Thoracic aorta (tissue), 2 donors: ENCODE measurements at regions not wholly inside any gene's neighbourhood (a gene's known extent, or its start where the extent isn't known, plus 50 kb on each side); places are given as distances from the start of the nearest gene placed in this dataset.

Source experiments
- ATAC-seq: fragments of 150-250 bp; one replicate; pipeline ENCODE4 v1.8.0; 2017; ENCODE audit warnings: low read depth; ENCODE audit not compliant: insufficient number of reproducible peaks, low FRiP score
- DNase-seq: peaks from one replicate; pipeline ENCODE4 v3.0.0-alpha.2; 2020; ENCODE audit warnings: low spot score
- H3K27ac ChIP-seq, 2 donors: fragments of 200-600 bp; sonication (generic); 1 replicate in 1 of 2; 2 replicates in 1 of 2; pipeline ENCODE4 v1.5.1; 2016; ENCODE audit warnings: mild to moderate bottlenecking in 2 of 2, moderate library complexity in 2 of 2
- H3K27me3 ChIP-seq: fragments of 200-600 bp; sonication (generic); replicated peaks from 2 replicates; pipeline ENCODE4 v1.6.0; 2016; ENCODE audit warnings: mild to moderate bottlenecking; ENCODE audit not compliant: insufficient read depth
- H3K36me3 ChIP-seq: fragments of 200-600 bp; sonication (generic); one replicate; pipeline ENCODE4 v1.5.1; 2016
- H3K4me1 ChIP-seq, 2 donors: fragments of 200-600 bp; sonication (generic); 1 replicate in 1 of 2; 2 replicates in 1 of 2; pipeline versions ENCODE4 v1.5.1 to v1.6.0; 2016; ENCODE audit warnings: low read depth in 2 of 2, mild to moderate bottlenecking in 1 of 2; ENCODE audit not compliant: control insufficient read depth in 1 of 2
- H3K4me3 ChIP-seq: fragments of 200-600 bp; sonication (generic); 2 replicates; pipeline ENCODE4 v1.5.1; 2016; ENCODE audit warnings: mild to moderate bottlenecking
- H3K9me3 ChIP-seq: fragments of 200-600 bp; sonication (generic); 2 replicates; pipeline ENCODE4 v1.5.1; 2016
- CTCF ChIP-seq: fragments of 200-600 bp; sonication (generic); IDR thresholded peaks from one replicate; pipeline ENCODE4 v1.5.1; 2019; ENCODE audit warnings: antibody characterized with exemption

- no peak for ATAC-seq
- H3K27ac ChIP-seq = no peak overlapping the region
- TF ChIP-seq CTCF = no peak
- no peaks in the 10 kb centered on the region for H3K36me3 ChIP-seq
- peaks cover 0 to 19% of the 10 kb centered on the region in 2 donors for H3K4me1 ChIP-seq
- DNase-seq = no peak
- no peaks in the 10 kb centered on the region for H3K27me3 ChIP-seq
- H3K4me3 ChIP-seq = no peak overlapping the region
- H3K9me3 ChIP-seq = no peaks in the 10 kb centered on the region
Observed at GRCh38 chr3:152623286-152623911, 211.5 kb upstream of the P2RY1 start.

GRCh38 chr3:152626226-152626625 is 208.7 kb upstream of the P2RY1 start:
- Histone ChIP-seq H3K4me1 (peaks cover 0 to 4% of the 10 kb centered on the region in 2 donors), H3K36me3 (no peaks in the 10 kb centered on the region), H3K27me3 (no peaks in the 10 kb centered on the region), H3K27ac (no peak overlapping the region), H3K4me3 (no peak overlapping the region), H3K9me3 (no peaks in the 10 kb centered on the region)
- no peak for TF ChIP-seq CTCF
- DNase-seq (no peak), ATAC-seq (no peak)

GRCh38 chr3:152628496-152628895 is 206.4 kb upstream of the P2RY1 start:
- Histone ChIP-seq H3K4me3 (no peak overlapping the region), H3K9me3 (no peaks in the 10 kb centered on the region), H3K36me3 (no peaks in the 10 kb centered on the region), H3K4me1 (no peaks in the 10 kb centered on the region), H3K27ac (no peak overlapping the region), H3K27me3 (no peaks in the 10 kb centered on the region)
- no peak for ATAC-seq
- DNase-seq = no peak
- no peak for TF ChIP-seq CTCF

GRCh38 chr3:152629363-152630122 is 205.4 kb upstream of the P2RY1 start:
- no peak for TF ChIP-seq CTCF
- no peak for ATAC-seq
- DNase-seq = no peak
- H3K36me3 ChIP-seq = no peaks in the 10 kb centered on the region
- H3K27ac ChIP-seq = no peak overlapping the region
- H3K27me3 ChIP-seq = no peaks in the 10 kb centered on the region
- H3K9me3 ChIP-seq = no peaks in the 10 kb centered on the region
- H3K4me3 ChIP-seq = no peak overlapping the region
- H3K4me1 ChIP-seq = no peaks in the 10 kb centered on the region

GRCh38 chr3:152635389-152635788 is 199.5 kb upstream of the P2RY1 start:
- TF ChIP-seq CTCF = no peak
- no peak overlapping the region for H3K27ac ChIP-seq
- no peaks in the 10 kb centered on the region for H3K9me3 ChIP-seq
- DNase-seq (no peak), ATAC-seq (no peak)
- H3K36me3 ChIP-seq = no peaks in the 10 kb centered on the region
- H3K27me3 ChIP-seq = no peaks in the 10 kb centered on the region
- H3K4me3 ChIP-seq = no peak overlapping the region
- H3K4me1 ChIP-seq = peaks cover 3 to 10% of the 10 kb centered on the region in 2 donors
